ENCODE measurements at regions not wholly inside any gene's neighbourhood (a gene's known extent, or its start where the extent isn't known, plus 50 kb on each side); places are given as distances from the start of the nearest gene placed in this dataset.

DNA sequence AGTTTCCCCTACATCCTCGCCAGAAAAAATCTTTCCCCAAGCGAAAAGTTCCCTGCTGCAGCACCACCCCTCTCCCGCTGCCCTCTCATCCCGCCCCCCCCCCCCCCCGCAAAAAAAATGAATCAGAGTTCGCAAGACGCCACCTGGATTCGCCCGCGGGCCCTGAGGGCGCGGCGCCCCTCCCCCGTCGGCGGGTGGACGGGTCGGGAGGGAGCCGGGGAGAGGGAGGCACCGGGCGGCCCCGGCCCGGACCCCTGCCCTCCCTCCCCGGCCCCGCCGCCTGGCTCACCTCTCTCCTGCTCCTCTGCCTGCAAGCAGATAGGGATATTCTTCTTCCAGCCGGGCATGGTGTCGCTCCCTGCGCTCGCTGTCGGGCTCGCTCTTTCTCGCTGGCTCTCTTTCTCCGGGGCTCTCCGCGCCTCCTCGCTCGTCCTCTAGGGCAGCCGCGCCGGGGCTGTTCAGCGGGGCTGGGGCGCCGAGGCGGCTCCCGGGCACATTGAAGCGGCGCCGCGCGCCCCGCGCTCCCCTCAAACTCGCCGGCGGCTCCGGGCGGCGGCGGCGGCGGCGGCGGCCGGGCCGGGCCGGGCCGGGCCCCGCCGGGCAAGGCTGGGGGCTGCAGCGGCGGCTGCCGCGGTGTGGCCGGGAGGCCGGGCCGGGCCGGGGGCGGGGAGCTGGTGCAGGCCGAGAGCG, 200.3 kb upstream of the CAND1 start:
- TF ChIP-seq, protein P1, sequence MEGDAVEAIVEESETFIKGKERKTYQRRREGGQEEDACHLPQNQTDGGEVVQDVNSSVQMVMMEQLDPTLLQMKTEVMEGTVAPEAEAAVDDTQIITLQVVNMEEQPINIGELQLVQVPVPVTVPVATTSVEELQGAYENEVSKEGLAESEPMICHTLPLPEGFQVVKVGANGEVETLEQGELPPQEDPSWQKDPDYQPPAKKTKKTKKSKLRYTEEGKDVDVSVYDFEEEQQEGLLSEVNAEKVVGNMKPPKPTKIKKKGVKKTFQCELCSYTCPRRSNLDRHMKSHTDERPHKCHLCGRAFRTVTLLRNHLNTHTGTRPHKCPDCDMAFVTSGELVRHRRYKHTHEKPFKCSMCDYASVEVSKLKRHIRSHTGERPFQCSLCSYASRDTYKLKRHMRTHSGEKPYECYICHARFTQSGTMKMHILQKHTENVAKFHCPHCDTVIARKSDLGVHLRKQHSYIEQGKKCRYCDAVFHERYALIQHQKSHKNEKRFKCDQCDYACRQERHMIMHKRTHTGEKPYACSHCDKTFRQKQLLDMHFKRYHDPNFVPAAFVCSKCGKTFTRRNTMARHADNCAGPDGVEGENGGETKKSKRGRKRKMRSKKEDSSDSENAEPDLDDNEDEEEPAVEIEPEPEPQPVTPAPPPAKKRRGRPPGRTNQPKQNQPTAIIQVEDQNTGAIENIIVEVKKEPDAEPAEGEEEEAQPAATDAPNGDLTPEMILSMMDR (IDR thresholded peaks at IDR 0.05): no peak
- no peak for TF ChIP-seq POLR2A (IDR thresholded peaks at IDR 0.05)
- TF ChIP-seq POLR2AphosphoS5 (IDR thresholded peaks at IDR 0.05): no peak

Data from transverse colon (tissue), 4 donors.